ENCODE measurements at regions not wholly inside any gene's neighbourhood (a gene's known extent, or its start where the extent isn't known, plus 50 kb on each side); places are given as distances from the start of the nearest gene placed in this dataset.

GRCh38 chr1:14039582-14040430 is 339.8 kb downstream of the PRDM2 start:
- DNase-seq (ENCODE audit: low read depth), result no peak

GRCh38 chr1:14049965-14050364 is 350.0 kb downstream of the PRDM2 start:
- DNase-seq (ENCODE audit: low read depth), result no peak

- DNase-seq (ENCODE audit: low read depth), result no peak
These were observed 355.6 kb downstream of the PRDM2 start for GRCh38 chr1:14055442-14056223.

- no peak for DNase-seq (ENCODE audit: low read depth)
These were observed 357.7 kb downstream of the PRDM2 start for GRCh38 chr1:14057640-14058039.

GRCh38 chr1:14061204-14061603 is 361.2 kb downstream of the PRDM2 start:
- no peak for DNase-seq (ENCODE audit: low read depth)

- DNase-seq (ENCODE audit: low read depth), result no peak
These were observed 361.7 kb downstream of the PRDM2 start for GRCh38 chr1:14061722-14062121.

GRCh38 chr1:14062669-14063068 is 362.7 kb downstream of the PRDM2 start:
- DNase-seq (ENCODE audit: low read depth), result no peak

GRCh38 chr1:14064649-14065442 is 364.9 kb downstream of the PRDM2 start:
- DNase-seq (ENCODE audit: low read depth), result no peak

- DNase-seq (ENCODE audit: low read depth), result no peak
These were observed 365.5 kb downstream of the PRDM2 start for GRCh38 chr1:14065486-14065885.

GRCh38 chr1:14067036-14067435 is 367.0 kb downstream of the PRDM2 start:
- DNase-seq (ENCODE audit: low read depth), result no peak

GRCh38 chr1:14067711-14068110 is 367.7 kb downstream of the PRDM2 start:
- no peak for DNase-seq (ENCODE audit: low read depth)

GRCh38 chr1:14071581-14071980 is 371.6 kb downstream of the PRDM2 start:
- no peak for DNase-seq (ENCODE audit: low read depth)

GRCh38 chr1:14080653-14081052 is 380.7 kb downstream of the PRDM2 start:
- DNase-seq (ENCODE audit: low read depth), result no peak

GRCh38 chr1:14082331-14082730 is 382.3 kb downstream of the PRDM2 start:
- DNase-seq (ENCODE audit: low read depth), result no peak

GRCh38 chr1:14083277-14083676 is 383.3 kb downstream of the PRDM2 start:
- DNase-seq (ENCODE audit: low read depth), result no peak

GRCh38 chr1:14083706-14084105 is 383.7 kb downstream of the PRDM2 start:
- no peak for DNase-seq (ENCODE audit: low read depth)

GRCh38 chr1:14090062-14090461 is 390.1 kb downstream of the PRDM2 start:
- no peak for DNase-seq (ENCODE audit: low read depth)

GRCh38 chr1:14090531-14090930 is 390.5 kb downstream of the PRDM2 start:
- no peak for DNase-seq (ENCODE audit: low read depth)

- DNase-seq (ENCODE audit: low read depth), result no peak
These were observed 394.8 kb downstream of the PRDM2 start for GRCh38 chr1:14094611-14095400.

- no peak for DNase-seq (ENCODE audit: low read depth)
These were observed 398.4 kb downstream of the PRDM2 start for GRCh38 chr1:14098294-14098913.

- no peak for DNase-seq (ENCODE audit: low read depth)
These were observed 400.5 kb downstream of the PRDM2 start for GRCh38 chr1:14100444-14100843.
